K562 (cell line): ENCODE measurements at regions not wholly inside any gene's neighbourhood (a gene's known extent, or its start where the extent isn't known, plus 50 kb on each side); places are given as distances from the start of the nearest gene placed in this dataset.

Experiments
- ATAC-seq: fragments of 200-7000 bp; cut with Tn5 transposase; 3 replicates; pipeline ENCODE4 v1.9.1; 2020; ENCODE audit warnings: moderate library complexity
- BruUV-seq: library from RNA; stranded (reverse); fragments of 400-500 nt; replicated peaks from 2 replicates; lab custom pipeline; 2021; lab: Mats Ljungman, UMichigan
- CTCF ChIA-PET: fragments of 300-600 bp; formaldehyde crosslinking; extraction: SDS; loops from one replicate; lab custom pipeline; 2021; ENCODE audit warnings: low intra/inter-chr PET ratio; lab: Yijun Ruan, JAX
- POLR2A ChIA-PET: fragments of 300-600, 350-650 bp; sonication (Branson Sonifier 250); formaldehyde crosslinking; extraction: SDS; loops from one replicate; lab custom pipeline; 2021; ENCODE audit warnings: antibody characterized with exemption, inconsistent platforms; lab: Yijun Ruan, JAX
- DNase-seq, 4 experiments: peaks; one replicate each; pipeline versions ENCODE4 v3.0.0 to v3.0.0-alpha.2; 2011 to 2018; ENCODE audit warnings: low spot score in 3 of 4, mixed read lengths in 3 of 4; ENCODE audit errors: extremely low read depth in 1 of 4
- FAIRE-seq: peaks from 2 replicates; lab custom pipeline; 2011; peaks lifted over from hg19 to GRCh38; lab: Jason Lieb, UNC
- H2AFZ ChIP-seq: 2 replicates; pipeline ENCODE4 v1.6.0; 2011; ENCODE audit warnings: low read depth, low read length, control low read depth, inconsistent platforms
- H3K27ac ChIP-seq: fragments of 200-600 bp; 3 replicates; pipeline ENCODE4 v1.8.0; 2011; ENCODE audit warnings: low read depth, mild to moderate bottlenecking, control low read depth, inconsistent platforms, low read length, moderate library complexity, mixed read lengths; ENCODE audit errors: extremely low read depth
- H3K27me3 ChIP-seq, 2 experiments: fragments of 300-600 bp in 1 of 2; 2 replicates in 1 of 2; 3 replicates in 1 of 2; pipeline versions ENCODE4 v1.6.0 to v1.8.0; 2011; ENCODE audit warnings: inconsistent platforms in 2 of 2, low read length in 2 of 2, mild to moderate bottlenecking in 1 of 2, mixed read lengths in 1 of 2, moderate library complexity in 1 of 2; ENCODE audit not compliant: control insufficient read depth in 2 of 2, insufficient read depth in 2 of 2
- H3K36me3 ChIP-seq: fragments of 300-600 bp; 3 replicates; pipeline ENCODE4 v1.8.0; 2011; ENCODE audit warnings: mild to moderate bottlenecking, low read length, inconsistent platforms; ENCODE audit not compliant: control insufficient read depth, insufficient read depth
- H3K4me1 ChIP-seq, 2 experiments: fragments of 200-600 bp in 1 of 2; replicated peaks in 1 of 2; 2 replicates in 1 of 2; 3 replicates in 1 of 2; pipeline versions ENCODE4 v1.5.1 to v1.8.0; 2011; ENCODE audit warnings: inconsistent platforms in 2 of 2, low read length in 2 of 2, mild to moderate bottlenecking in 1 of 2, mixed read lengths in 1 of 2, moderate library complexity in 1 of 2; ENCODE audit not compliant: control insufficient read depth in 2 of 2, insufficient read depth in 2 of 2
- H3K4me2 ChIP-seq: 2 replicates; pipeline ENCODE4 v1.6.1; 2011; ENCODE audit warnings: low read length, control low read depth, inconsistent platforms, mixed read lengths; ENCODE audit not compliant: insufficient read depth
- H3K4me3 ChIP-seq: fragments of 200-600 bp; sonication (generic), shearing (Covaris generic); 2 replicates; pipeline ENCODE4 v1.5.1; 2016; ENCODE audit warnings: control low read depth, inconsistent platforms
- H3K79me2 ChIP-seq: fragments of 200-600 bp; 3 replicates; pipeline ENCODE4 v1.8.0; 2011; ENCODE audit warnings: low read length, inconsistent platforms; ENCODE audit not compliant: control insufficient read depth, insufficient read depth
- H3K9ac ChIP-seq, 2 experiments: 2 replicates each; pipeline versions ENCODE4 v1.6.0 to v1.6.1; 2011; ENCODE audit warnings: low read depth in 2 of 2, low read length in 2 of 2, control low read depth in 1 of 2, inconsistent platforms in 1 of 2, mild to moderate bottlenecking in 1 of 2, mixed read lengths in 1 of 2; ENCODE audit not compliant: insufficient read depth in 1 of 2
- H3K9me1 ChIP-seq: one replicate; pipeline ENCODE4 v1.6.0; 2011; ENCODE audit warnings: inconsistent platforms, mild to moderate bottlenecking, low read length, moderate library complexity; ENCODE audit not compliant: control insufficient read depth, insufficient read depth
- H3K9me3 ChIP-seq: replicated peaks from 2 replicates; pipeline ENCODE4 v1.5.1; 2011; ENCODE audit warnings: low read depth, low read length, inconsistent platforms; ENCODE audit not compliant: control insufficient read depth, insufficient read depth
- H4K20me1 ChIP-seq: replicated peaks from 2 replicates; pipeline ENCODE4 v1.6.1; 2011; ENCODE audit warnings: low read length, inconsistent platforms, mixed read lengths; ENCODE audit not compliant: control insufficient read depth, insufficient read depth
- CREBBP ChIP-seq: IDR thresholded peaks from one replicate; pipeline ENCODE4 v1.6.1; 2012; ENCODE audit warnings: low read depth, mild to moderate bottlenecking, control low read depth, inconsistent platforms, low read length
- HNRNPLL ChIP-seq: fragments of 200-400 bp; formaldehyde crosslinking; IDR thresholded peaks from 2 replicates; pipeline ENCODE4 v1.6.1; 2017; ENCODE audit warnings: low read length, low read depth, mild to moderate bottlenecking; ENCODE audit not compliant: poor library complexity, severe bottlenecking
- WGBS: fragments of 100-300 bp; shearing (Covaris generic); methylation state at CpG from one replicate; pipeline ENCODE4 v1.1.6; 2016; ENCODE audit warnings: low coverage, mixed read lengths; ENCODE audit not compliant: insufficient coverage; ENCODE audit errors: missing lambda C conversion rate; 5-methylcytosine and 5-hydroxymethylcytosine counted together
- in situ Hi-C: fragments of 300-500 bp; cut with MboI; formaldehyde crosslinking; loops from 4 replicates; pipeline ENCODE4 v1.15.0; 2018; ENCODE audit warnings: inconsistent platforms, mixed read lengths
- intact Hi-C: fragments of 100-400 bp; cut with micrococcal nuclease; formaldehyde crosslinking; loops from 2 replicates; pipeline ENCODE4 v1.14.2; 2022
- TF ChIP-seq, protein P1 (sequence below), 3 experiments: IDR thresholded peaks in 2 of 3; conservative IDR thresholded peaks in 1 of 3; 2 replicates each; pipeline ENCODE4 v1.5.1; 2011 to 2012; ENCODE audit warnings: low read length in 3 of 3, mild to moderate bottlenecking in 3 of 3, control low read depth in 2 of 3, improper control_type of control experiment in 1 of 3, inconsistent platforms in 1 of 3, low read depth in 1 of 3, mixed read lengths in 1 of 3, moderate library complexity in 1 of 3; ENCODE audit not compliant: insufficient read depth in 2 of 3
- TF ChIP-seq, protein P2 (sequence below): sonication (generic); formaldehyde crosslinking; IDR thresholded peaks from 2 replicates; pipeline ENCODE4 v1.8.0; 2022; ENCODE audit warnings: mild to moderate bottlenecking, missing genetic modification reagents, borderline replicate concordance

DNA sequence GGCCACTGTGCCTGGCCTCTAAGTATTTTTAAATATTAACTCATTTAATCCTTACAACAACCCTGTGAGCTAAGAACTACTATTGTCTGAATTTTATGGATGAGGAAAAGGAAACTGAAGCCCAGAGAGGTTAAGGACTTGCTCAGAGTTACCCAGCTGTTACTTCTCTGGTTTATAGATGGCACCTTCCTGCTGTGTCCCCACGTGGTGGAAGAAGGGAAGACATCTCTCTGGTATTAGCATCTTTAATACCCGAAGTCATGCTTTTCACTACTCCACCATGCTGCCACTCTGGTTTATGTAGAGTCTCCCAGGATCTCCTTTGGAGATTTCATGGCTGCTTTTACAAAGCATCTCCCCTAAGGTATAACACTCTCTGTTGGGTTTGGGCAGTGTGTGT is 105.5 kb upstream of the MKLN1 start (continued):
- TF ChIP-seq, protein P1, sequence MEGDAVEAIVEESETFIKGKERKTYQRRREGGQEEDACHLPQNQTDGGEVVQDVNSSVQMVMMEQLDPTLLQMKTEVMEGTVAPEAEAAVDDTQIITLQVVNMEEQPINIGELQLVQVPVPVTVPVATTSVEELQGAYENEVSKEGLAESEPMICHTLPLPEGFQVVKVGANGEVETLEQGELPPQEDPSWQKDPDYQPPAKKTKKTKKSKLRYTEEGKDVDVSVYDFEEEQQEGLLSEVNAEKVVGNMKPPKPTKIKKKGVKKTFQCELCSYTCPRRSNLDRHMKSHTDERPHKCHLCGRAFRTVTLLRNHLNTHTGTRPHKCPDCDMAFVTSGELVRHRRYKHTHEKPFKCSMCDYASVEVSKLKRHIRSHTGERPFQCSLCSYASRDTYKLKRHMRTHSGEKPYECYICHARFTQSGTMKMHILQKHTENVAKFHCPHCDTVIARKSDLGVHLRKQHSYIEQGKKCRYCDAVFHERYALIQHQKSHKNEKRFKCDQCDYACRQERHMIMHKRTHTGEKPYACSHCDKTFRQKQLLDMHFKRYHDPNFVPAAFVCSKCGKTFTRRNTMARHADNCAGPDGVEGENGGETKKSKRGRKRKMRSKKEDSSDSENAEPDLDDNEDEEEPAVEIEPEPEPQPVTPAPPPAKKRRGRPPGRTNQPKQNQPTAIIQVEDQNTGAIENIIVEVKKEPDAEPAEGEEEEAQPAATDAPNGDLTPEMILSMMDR (IDR thresholded peaks at IDR 0.05 in 2 of 3, conservative IDR thresholded peaks at IDR 0.05 in 1 of 3; ENCODE audit: insufficient read depth in 2 of 3, low read depth in 1 of 3, low read length in 3 of 3): peak; percentile 22 to 33 (median 26); a peak in 3 of 6 replicates

DNA sequence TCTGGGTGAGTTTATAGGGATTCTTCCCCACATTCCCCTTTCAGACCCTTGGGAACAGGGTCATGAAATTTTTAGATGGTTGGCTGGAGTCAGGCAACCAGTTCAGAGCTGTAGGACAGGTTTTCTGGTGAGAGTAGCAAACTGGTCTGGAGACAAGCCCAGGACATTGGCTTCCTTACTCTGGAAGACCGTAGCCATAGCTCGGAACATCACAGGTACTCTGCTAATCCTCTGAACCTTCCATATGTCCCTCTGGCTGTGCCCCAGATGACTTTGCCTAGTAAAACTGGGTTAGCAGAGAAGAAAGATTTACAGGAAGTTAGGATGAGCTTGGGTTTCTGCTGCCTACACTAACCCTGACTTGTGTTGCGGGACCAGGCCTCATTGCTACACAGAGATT is 104.5 kb upstream of the MKLN1 start:
- ATAC-seq: no peak
- in situ Hi-C loops: no loop called here
- Histone ChIP-seq H4K20me1 (no peaks in the 10 kb centered on the region), H3K9me3 (no peaks in the 10 kb centered on the region), H3K36me3 (no peaks in the 10 kb centered on the region), H3K9ac (no peak overlapping the region), H3K9me1 (no peaks in the 10 kb centered on the region), H3K27ac (no peak overlapping the region), H3K4me3 (no peak overlapping the region), H3K4me2 (no peak overlapping the region), H3K4me1 (no peaks in the 10 kb centered on the region; a peak in 1 of 5 replicates), H2AFZ (no peak overlapping the region), H3K79me2 (no peaks in the 10 kb centered on the region), H3K27me3 (peaks cover 10 to 16% of the 10 kb centered on the region in 2 experiments)
- no peak for FAIRE-seq
- no peak for DNase-seq
- ChIA-PET CTCF (interaction anchor here (0.6 kb wide), 1 partner anchor 225 kb away, joined by 7 read pairs; no protein-coding TSS in a partner anchor), POLR2A (interaction anchor here (0.8 to 2.0 kb wide), 4 partner anchors 9 to 53 kb away, joined by 3 to 9 read pairs (median 4); no protein-coding TSS in a partner anchor)
- TF ChIP-seq, protein P2, sequence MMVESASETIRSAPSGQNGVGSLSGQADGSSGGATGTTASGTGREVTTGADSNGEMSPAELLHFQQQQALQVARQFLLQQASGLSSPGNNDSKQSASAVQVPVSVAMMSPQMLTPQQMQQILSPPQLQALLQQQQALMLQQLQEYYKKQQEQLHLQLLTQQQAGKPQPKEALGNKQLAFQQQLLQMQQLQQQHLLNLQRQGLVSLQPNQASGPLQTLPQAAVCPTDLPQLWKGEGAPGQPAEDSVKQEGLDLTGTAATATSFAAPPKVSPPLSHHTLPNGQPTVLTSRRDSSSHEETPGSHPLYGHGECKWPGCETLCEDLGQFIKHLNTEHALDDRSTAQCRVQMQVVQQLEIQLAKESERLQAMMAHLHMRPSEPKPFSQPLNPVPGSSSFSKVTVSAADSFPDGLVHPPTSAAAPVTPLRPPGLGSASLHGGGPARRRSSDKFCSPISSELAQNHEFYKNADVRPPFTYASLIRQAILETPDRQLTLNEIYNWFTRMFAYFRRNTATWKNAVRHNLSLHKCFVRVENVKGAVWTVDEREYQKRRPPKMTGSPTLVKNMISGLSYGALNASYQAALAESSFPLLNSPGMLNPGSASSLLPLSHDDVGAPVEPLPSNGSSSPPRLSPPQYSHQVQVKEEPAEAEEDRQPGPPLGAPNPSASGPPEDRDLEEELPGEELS (CRISPR knock-in tag): no peak
- TF ChIP-seq CREBBP: no peak
- no peak for TF ChIP-seq HNRNPLL
- 22% methylated on average over 3 of the region's 3 CpGs for WGBS
- BruUV-seq: no TSS peak
- intact Hi-C loops: loop anchor here (10.0 kb wide), 1 partner anchor 202 kb away; no protein-coding TSS in a partner anchor
